Prostate gland (tissue), 2 donors: ENCODE measurements at regions not wholly inside any gene's neighbourhood (a gene's known extent, or its start where the extent isn't known, plus 50 kb on each side); places are given as distances from the start of the nearest gene placed in this dataset.

Experiments
- CTCF ChIP-seq, 4 experiments: fragments of 200-600 bp in 2 of 4; fragments of 450-650 bp in 2 of 4; sonication (generic) in 2 of 4; IDR thresholded peaks; 1 replicate in 3 of 4; 2 replicates in 1 of 4; pipeline ENCODE4 v1.5.1; 2016 to 2019; ENCODE audit warnings: antibody characterized with exemption in 4 of 4, mild to moderate bottlenecking in 2 of 4, moderate library complexity in 2 of 4
- POLR2A ChIP-seq: fragments of 450-650 bp; IDR thresholded peaks from one replicate; pipeline ENCODE4 v1.6.1; 2016; ENCODE audit warnings: antibody characterized with exemption, mild to moderate bottlenecking

DNA sequence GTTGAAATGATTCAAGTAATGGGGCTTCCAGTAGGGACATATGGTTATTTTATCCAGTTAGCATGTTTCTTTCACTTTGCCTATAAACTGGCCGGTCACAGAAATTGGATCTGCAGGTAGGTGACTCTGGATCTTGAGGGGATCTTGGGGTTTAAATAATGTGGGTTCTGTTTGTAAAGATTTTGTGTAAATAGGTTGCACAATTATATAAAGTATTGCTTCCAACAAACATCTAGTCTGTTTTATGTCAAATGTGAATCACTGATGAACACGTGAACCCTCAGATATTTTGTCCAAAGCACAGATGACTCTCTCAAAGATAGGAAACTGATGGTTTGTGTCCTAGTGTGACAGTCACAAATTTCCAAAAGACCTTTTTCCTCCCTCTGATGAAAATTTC lies 98.4 kb downstream of the ZIC5 start:
- TF ChIP-seq CTCF (IDR thresholded peaks at IDR 0.05) (no peak), POLR2A (no peak)
